GM21381 (cell line): ENCODE measurements at regions not wholly inside any gene's neighbourhood (a gene's known extent, or its start where the extent isn't known, plus 50 kb on each side); places are given as distances from the start of the nearest gene placed in this dataset.

Experiments
- ATAC-seq: cut with Tn5 transposase; IDR thresholded peaks from one replicate; pipeline ENCODE4 v1.9.1; 2021; ENCODE audit warnings: mild to moderate bottlenecking, moderate library complexity; ENCODE audit not compliant: unreplicated experiment

DNA sequence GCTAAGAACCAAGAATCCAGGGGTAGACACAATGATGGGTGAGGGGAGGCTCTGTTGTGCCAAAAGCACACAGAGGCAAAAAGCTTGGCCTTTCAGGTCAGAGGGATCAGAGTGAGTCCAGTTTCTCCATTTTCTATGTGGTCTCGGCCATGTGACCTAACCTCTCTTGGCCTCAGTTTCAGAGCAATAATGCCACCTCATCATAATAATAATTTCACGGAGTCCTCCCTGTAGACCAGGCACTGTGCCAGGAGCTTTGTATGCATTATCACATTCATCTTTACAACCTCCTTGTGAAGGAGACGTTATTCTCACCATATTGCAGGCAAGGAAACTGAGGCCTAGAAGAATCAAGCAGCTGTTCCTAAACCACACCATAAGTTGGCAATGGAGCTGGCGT lies 120.2 kb downstream of the WT1 start:
- no peak for ATAC-seq

DNA sequence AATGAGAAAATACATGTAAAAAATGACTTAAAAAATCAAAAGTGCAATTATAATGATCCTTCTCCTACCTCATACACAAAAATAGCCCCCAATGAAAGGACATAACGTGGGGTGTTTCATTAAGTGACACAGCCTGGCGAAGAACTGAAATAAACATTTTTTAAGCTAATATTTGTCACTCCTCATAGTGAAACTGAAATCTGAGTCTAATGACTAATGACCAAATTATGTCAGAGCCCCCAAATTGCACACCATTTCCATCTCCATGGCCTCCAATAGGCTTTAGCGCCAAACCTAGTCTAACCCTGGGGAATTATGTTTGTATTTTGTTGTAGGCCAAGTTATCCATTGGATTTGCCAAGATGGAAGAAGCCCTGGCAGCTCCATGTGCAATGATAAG lies 119.1 kb downstream of the WT1 start:
- no peak for ATAC-seq

DNA sequence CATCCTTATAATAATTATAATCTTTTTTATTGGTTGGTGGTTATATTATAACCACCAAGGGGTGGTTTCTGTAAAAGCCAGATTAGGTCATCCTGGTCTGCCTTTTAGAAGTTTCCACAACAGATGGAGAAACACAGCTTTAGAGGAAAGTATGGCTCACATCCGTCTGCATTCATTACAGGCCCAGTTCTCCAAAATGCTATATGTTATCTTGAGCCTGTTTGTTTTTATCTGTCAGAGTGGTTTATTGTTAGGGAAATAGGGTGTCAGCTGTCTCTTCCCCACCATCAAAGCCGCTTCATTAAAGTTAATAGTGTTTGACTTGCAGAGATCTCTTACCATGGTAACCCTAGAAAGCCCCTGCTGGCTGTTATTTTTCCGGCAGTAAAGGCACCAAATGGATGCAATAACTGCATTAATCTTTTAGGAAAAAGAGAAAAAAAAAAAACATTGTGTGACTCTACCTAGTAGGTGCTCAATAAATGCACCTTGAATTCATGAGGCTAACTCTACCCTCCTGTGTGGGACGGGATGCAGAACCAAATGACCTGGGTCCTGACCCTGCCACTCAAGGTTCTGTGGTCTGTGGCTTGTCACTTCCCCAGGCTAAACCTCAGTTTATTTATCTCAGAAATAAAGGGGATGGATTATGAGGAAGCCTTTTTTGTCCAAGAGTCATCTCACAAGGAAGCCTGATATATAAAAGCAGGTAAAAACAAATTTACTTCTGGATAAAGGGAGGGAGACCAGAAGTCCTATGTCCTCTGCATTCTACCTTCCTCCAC lies 118.3 kb downstream of the WT1 start:
- no peak for ATAC-seq

DNA sequence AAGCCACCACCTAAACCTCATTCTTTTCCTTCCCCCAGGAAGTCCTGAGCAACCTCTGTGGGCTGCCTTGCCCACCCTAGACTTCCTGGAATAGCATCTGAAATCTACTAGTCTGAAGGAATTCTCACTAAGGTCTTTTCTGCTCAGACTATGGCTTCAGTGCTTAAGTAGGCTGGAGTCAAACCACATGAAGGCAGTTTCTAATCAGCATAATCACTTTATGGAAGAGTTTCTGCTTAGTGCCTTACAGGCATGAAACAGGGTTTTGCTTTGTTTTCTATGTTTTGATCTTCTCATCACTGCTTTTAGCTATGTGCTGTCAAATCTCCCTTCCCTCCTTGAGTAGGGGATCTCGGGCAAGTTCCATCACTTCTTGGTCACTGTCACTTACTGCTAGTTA lies 117.7 kb downstream of the WT1 start:
- no peak for ATAC-seq

DNA sequence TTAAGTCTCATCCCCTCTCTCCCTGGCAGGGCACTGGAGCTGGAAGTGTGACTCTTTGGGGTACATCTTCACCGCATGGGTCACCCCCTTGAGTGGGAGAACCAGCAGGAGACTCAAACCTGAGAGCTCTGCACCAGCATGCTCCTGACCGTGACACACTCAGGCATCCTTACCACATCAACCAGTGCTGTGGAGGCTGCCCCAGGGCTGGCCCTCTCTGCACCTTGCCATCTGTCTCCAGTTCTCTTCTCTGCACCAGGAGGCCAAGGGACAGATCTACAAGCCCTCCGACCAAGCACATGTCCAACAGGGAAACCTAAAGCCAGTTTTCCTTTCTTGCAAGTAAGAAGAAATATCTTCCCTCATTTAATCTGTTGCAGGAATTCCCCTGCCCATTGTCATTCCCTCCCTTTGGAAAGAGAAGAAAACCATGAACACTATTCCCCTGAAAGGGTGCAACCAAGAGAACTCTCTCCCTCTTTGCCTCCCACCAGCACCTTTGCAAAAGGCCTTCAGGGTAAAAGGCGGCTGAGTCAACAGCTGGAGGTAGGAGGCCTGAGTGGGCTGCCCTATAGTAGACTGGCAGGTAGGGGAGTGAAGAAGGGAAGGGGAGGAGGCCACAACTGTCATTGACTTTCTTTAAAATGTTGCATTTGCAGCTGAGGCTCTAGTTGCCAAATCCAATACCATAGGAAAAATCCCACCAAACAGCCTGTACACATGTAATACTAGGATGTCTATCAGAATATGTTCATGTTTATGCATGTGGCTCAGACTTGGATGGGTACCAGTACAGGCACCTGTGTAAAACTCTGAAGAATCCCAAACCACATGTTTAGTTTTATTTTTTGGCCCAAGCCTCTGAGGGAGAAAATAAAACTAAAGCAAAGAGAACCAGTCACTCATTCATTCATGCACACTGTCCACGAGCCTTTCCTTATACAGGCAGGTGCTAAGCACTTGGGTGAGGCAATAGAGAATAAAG lies 117.0 kb downstream of the WT1 start:
- no peak for ATAC-seq

DNA sequence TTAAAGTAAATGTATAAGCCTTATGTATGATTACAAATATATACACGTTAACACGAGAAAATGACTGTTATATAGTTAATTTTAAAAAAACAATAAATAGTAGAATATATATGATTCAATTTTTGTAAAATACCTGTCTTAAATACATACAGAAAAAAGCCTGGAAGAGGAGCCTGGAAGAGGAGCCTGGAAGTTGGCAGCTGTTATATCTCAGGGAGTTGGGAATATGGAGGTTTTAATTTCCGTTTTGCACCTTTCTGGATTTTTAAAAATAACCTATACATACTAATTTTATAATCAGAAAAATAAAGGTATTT lies 111.6 kb downstream of the WT1 start:
- no peak for ATAC-seq

DNA sequence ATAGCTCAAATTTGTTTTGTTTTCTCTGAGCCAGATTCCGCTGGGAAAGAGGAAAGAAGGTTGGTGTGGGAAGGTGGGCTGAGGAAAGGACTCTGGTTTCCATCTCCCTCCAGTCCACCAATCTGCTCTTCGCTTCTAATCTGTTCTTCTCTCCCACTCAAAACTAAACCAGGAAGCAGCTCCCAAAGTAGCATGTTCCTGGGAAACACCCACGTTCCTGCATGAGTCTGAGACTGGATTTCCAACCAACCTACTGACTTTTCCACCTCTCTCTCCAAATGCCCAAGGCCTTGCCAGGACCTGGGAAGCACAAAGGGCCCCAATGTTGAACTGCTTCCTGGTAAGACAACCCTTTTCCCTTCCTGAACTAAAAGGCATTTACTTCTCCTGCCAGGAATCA lies 110.2 kb downstream of the WT1 start:
- no peak for ATAC-seq

DNA sequence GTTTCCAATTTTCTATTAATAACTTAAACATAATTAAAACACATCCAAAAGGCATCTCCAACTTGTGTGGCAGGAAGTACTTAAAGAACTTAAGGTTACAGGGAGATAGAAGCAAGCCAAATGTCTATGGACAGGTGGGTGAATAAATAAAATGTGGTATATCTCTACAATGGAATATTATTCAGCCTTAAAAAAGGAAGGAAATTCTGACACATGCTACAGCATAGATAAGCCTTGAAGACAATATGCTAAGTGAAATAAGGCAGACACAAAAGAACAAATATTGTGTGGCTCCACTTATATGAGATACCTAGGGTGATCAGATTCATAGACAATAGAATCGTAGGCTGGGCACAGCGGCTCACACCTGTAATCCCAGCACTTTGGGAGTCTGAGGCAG lies 109.6 kb downstream of the WT1 start:
- no peak for ATAC-seq

DNA sequence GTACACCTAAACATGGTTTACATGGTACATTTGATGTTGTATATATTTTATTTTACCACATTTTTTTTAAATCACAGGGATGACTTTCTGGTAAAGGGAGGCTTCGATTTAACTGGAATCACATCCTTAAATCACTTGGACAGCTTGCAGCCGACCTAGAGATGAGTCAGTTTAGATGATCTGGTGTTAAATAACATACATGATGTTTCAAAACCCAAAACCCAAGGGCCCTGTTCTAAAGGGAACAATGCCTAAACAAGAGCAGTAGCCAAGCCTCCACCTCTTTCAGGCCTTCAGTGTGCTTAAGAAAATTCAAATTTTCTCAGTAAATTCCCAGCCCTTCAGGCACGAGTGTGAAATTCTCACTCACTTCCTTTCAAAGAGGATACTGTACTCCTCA lies 108.8 kb downstream of the WT1 start:
- ATAC-seq, result no peak

DNA sequence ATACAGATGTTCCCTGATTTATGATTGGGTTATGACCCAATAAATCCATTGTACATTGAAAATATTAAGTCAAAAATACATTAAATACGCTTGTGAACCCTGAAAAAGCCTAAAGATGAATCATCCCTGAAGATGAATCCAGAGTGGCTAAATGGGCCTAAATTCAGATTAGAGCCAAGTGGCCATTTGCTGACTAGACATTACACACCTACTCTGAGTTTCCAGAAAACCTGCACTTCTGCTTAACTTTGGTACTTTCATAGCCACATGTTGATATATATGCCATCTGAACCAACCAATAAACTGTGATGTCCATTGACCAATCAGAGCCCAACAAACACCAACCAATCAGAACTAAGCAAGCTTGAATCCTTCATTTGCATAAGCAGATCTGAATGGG lies 106.9 kb downstream of the WT1 start:
- ATAC-seq, result no peak

DNA sequence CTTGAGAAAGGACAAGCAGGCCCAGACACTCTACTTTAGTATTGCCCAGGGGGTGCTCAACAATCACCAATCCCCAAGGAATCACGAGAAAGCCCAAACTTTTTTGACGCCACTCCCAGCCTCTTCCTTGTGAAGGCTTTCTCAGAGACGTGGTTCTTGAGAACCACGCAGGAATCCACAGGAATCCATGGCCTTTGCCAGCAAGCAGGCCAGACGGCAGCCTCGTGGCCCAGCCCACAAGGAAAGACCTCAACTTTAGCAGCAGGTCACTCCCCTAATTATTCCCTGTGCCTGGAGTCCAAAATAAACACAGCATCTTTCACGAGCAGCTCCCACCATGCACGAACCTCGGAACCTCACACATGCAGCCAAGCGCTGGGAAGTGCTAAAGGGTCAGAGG lies 104.2 kb downstream of the WT1 start:
- no peak for ATAC-seq

DNA sequence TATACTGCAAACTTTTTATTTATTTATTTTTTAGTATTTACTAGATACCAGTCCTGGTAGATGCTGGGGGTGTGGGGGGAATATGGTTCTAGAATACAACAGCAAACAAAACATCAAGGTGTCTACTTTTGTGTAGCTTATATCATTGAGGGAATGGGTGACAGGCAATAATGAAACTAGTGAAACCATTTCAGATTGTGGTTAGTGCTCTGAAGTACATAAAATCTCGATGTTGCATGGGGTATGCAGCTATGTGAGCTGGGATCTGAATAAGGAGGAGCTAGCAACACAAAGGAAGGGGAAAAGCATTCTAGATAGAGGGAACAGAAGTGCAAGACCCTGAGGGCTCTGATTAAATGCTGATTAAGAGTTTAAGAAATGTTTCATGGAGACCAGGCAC lies 103.5 kb downstream of the WT1 start:
- no peak for ATAC-seq

DNA sequence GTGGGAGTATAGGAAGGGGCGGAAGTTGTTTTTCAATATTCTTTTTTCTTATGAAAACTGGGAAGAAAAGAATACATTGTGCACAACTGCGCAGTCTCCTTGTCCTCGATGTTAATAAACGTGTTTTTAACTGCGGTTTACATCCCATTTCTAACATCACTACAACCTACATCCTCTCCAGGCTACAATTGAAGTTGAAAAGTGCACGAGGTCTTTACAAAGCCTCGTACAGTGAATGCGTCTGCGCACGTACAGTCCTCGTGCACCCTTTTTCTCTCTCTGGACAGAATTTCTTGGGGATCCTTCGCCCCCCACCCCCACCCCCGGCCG lies 102.4 kb downstream of the WT1 start:
- ATAC-seq, result no peak

DNA sequence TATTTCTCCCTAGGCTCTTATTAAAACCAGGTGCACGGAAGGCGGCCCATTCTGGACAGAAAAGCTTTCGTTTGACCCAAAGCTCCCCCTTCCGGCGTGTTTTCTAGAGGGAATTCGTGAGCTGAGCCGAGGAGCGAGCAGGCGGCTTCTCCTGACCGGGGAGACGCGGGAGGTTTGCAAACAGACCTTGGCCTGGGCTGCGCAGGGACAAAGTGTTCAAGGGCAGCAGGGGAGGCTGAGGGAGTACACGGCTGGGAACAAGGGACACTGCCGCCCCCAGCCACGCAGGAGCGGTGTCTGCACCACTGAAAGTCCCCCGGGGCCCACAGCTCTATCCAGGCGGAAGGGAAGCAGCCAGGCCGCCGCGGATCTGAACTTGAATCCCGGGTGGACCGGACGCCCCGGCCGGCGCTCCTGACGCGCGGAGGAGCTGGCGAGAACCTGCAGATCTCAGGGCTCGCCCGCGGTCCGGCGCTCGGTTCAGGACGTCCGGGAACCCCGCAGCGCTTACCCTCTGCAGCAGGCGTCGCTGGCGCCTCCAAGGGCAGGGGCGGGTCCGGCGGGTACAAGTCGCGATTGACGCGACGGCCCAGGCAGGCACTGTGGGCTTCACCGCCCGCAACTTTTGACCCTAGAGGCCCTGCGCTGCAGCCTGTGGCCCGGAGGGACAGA lies 101.9 kb downstream of the WT1 start:
- ATAC-seq, result no peak

DNA sequence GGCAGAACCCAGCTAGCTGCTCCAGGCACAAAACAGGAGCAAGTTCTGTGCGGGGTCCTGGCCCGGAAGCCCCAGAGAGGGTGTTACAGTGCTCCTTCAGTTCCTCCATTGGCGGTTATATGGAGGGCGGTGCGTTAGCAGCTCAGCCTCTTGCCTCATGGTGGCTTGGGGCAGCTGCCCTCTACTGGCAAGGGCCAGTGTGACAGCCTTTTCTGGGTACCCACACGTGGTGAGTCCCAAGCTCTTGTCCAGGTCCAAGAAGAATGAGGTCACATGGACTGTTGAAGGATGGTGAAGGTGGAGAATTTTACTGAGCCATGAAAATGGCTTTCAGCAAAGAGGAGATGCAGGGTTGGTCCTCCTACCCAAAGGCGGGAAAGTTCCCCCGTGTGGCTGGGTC lies 100.5 kb downstream of the WT1 start:
- ATAC-seq, result no peak
